ENCODE measurements at regions not wholly inside any gene's neighbourhood (a gene's known extent, or its start where the extent isn't known, plus 50 kb on each side); places are given as distances from the start of the nearest gene placed in this dataset.

GRCh38 chr11:97794876-97795275, 1225.9 kb upstream of the CNTN5 start:
- DNase-seq = no peak

GRCh38 chr11:97800891-97801290, 1219.9 kb upstream of the CNTN5 start:
- DNase-seq = no peak

- DNase-seq = no peak
Observed at GRCh38 chr11:97814325-97814959, 1206.3 kb upstream of the CNTN5 start.

GRCh38 chr11:97815667-97816066, 1205.1 kb upstream of the CNTN5 start:
- DNase-seq = no peak

- DNase-seq = no peak
Observed at GRCh38 chr11:97832451-97832850, 1188.3 kb upstream of the CNTN5 start.

- no peak for DNase-seq
Observed at GRCh38 chr11:97833412-97833811, 1187.3 kb upstream of the CNTN5 start.

- no peak for DNase-seq
Observed at GRCh38 chr11:97844016-97844415, 1176.7 kb upstream of the CNTN5 start.

- no peak for DNase-seq
Observed at GRCh38 chr11:97847730-97848129, 1173.0 kb upstream of the CNTN5 start.

- no peak for DNase-seq
Observed at GRCh38 chr11:97850701-97851100, 1170.0 kb upstream of the CNTN5 start.

GRCh38 chr11:97854357-97854756, 1166.4 kb upstream of the CNTN5 start:
- DNase-seq = no peak

GRCh38 chr11:97854877-97855276, 1165.9 kb upstream of the CNTN5 start:
- DNase-seq = no peak

- no peak for DNase-seq
Observed at GRCh38 chr11:97856666-97857065, 1164.1 kb upstream of the CNTN5 start.

- DNase-seq = no peak
Observed at GRCh38 chr11:97860237-97860636, 1160.5 kb upstream of the CNTN5 start.

- DNase-seq = no peak
Observed at GRCh38 chr11:97862021-97862420, 1158.7 kb upstream of the CNTN5 start.

- DNase-seq = no peak
Observed at GRCh38 chr11:97865424-97866012, 1155.2 kb upstream of the CNTN5 start.

- DNase-seq = no peak
Observed at GRCh38 chr11:97871816-97872215, 1148.9 kb upstream of the CNTN5 start.

- no peak for DNase-seq
Observed at GRCh38 chr11:97880209-97880608, 1140.5 kb upstream of the CNTN5 start.

- DNase-seq = no peak
Observed at GRCh38 chr11:97883086-97883485, 1137.7 kb upstream of the CNTN5 start.

- no peak for DNase-seq
Observed at GRCh38 chr11:97888641-97889040, 1132.1 kb upstream of the CNTN5 start.

- DNase-seq = no peak
Observed at GRCh38 chr11:97890466-97890865, 1130.3 kb upstream of the CNTN5 start.

- DNase-seq = no peak
Observed at GRCh38 chr11:97893612-97894011, 1127.1 kb upstream of the CNTN5 start.

- no peak for DNase-seq
Observed at GRCh38 chr11:97894978-97895377, 1125.8 kb upstream of the CNTN5 start.

- no peak for DNase-seq
Observed at GRCh38 chr11:97895572-97895971, 1125.2 kb upstream of the CNTN5 start.

- no peak for DNase-seq
Observed at GRCh38 chr11:97902828-97903227, 1117.9 kb upstream of the CNTN5 start.

GRCh38 chr11:97905101-97905500, 1115.6 kb upstream of the CNTN5 start:
- DNase-seq = no peak

Measured in DMS79 (cell line).